ENCODE measurements at regions not wholly inside any gene's neighbourhood (a gene's known extent, or its start where the extent isn't known, plus 50 kb on each side); places are given as distances from the start of the nearest gene placed in this dataset.

DNA sequence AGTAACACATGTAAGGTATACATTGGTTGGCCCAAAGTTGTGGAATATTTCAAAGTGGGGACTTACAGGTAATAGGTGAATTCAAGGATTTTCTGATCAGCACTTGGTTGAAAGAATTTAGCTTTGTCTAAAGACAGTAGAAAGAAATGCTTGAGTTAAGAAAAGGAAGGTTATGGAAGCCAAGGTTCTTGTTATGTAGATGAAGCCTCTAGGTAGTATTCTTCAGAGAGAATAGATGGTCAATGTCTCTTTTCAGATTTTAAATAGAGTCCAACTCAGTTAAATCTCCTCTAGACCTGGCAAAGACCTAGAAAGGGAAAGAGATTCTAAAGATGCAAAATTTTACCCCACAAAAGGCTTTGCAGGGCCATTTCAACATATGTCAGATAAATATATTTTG, 157.4 kb downstream of the ANKRD30B start:
- no peak for DNase-seq

DNA sequence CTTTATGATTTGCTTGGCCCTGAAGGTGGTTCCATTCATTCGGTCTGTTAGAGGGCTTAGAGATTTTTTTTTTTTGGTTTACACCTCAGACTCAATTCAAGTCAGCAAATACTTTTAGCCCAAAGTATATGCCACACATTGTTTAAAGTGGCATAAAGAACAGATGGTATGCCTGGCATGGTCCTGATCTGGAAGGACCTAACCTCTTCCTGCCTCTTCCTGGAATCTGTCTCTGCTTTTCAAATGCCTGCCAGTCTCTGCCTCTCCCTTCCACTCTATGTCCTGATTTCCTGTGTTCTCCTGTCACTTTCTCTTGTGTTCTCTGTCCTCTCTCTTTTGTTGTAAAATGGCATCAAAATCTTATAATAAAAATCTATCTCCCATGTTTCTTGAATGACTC, 158.0 kb downstream of the ANKRD30B start:
- DNase-seq: no peak

DNA sequence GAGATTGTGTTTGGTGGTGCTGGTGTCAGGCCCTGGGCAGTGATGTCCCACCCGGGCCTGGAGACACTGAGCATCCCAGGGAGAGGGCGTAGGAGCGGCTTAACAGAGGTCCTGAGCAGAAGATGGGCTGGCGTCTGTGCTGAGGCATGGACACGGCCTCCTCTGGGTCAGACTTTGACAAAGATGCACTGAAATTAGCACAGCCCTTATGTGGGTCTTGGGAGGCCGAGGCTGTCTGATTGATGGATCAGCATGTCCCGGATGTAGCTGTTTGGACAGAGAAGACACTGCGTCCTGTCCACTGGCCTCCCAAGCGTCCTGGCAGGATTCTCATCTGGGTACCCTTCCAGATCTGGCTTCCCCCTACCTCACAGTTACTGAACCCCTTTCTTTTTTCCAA, 159.4 kb downstream of the ANKRD30B start:
- no peak for DNase-seq

DNA sequence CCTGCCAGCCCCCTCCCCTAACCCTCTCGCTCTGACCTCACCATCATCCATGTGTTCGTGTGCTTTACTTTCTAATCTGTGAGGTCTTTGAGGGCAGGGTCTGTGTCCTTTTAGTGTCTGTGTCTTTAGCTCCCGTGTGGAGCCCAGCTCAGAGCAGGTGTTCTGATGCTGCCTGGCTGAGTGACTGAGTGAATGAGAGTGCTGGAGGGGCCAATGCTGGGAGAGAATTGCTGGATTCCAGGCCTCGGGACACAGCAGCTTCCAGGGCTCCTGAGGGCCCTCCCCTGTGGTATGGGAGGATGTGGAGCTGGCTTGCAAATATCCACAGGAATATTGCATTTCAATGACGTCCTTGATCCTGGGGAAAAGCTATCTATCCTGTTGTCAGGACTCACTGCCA, 160.6 kb downstream of the ANKRD30B start:
- no peak for DNase-seq

DNA sequence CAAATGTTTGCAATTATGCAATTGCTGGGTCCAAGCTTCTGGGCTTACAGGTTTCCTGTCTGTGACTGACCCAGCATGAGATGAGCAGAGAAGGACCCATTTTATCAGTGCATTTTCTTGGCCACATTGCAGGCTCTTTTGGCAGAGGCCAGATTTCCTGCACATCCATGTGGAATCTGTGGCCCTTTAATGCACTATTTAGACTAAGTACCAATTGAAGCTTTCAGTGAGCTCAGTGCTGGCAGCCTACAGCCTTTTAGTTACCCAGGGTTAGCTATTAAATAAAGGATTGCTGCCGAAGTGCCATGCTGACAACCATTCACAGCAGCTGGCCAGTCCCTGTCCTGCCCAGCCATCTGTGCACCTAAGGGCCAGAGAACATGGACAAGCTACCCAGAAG, 165.0 kb downstream of the ANKRD30B start:
- no peak for DNase-seq

DNA sequence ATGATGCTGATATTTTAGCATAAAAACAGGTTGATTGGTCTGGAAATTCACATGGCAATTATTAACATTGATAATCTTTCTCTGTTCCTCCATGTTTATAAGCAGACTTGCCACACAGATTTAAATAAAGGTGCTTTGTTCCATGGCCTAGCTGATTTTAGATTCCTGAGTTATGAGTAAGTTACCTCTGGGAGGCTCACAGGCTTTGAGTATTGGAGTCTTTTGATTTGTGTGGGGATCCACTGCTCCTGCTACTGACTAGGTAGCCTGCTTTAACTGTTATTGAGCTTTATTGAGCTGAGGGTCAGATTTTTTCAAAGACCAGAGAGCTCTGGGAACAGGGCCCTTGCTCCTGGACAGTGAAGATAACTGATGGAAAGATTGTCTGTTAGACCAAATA, 166.1 kb downstream of the ANKRD30B start:
- DNase-seq: no peak

DNA sequence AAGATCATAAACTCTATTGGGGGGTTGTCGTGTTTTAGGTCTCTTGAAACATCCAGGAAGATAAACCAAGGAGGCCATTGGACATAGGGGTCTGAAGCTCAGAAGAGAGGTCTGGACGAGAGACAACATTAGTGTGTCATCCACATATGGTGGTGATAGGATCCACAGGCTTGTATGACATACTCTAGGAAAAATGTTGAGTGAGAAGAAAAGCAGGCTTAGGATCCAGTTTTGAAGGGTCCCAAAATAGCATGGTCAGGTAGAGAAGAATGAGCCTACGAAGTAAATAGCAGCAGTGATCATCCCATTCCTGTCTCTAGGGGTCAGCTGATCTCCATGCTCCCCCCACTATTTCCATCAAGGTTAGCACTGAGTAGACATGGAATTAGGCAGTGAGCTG, 166.8 kb downstream of the ANKRD30B start:
- DNase-seq: no peak

DNA sequence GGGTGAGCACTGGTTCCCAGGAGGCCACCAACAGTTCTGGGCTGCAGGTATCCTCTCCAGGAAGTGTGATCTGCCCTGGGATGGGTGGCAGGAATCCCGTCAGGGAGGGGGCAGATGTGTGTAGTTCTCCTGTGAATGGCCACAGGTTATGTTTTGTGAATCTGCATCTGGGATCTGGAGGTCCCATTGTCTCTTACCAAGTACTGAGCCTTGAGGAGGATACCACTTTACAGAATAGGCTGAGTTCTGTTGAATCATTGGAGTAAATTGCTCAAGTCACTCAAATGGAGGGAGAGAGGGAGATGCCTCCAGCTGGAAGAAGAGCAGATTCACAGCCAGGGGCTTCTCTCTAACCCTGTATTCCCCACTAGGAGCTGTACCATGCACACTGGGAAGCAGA, 168.2 kb downstream of the ANKRD30B start:
- no peak for DNase-seq

DNA sequence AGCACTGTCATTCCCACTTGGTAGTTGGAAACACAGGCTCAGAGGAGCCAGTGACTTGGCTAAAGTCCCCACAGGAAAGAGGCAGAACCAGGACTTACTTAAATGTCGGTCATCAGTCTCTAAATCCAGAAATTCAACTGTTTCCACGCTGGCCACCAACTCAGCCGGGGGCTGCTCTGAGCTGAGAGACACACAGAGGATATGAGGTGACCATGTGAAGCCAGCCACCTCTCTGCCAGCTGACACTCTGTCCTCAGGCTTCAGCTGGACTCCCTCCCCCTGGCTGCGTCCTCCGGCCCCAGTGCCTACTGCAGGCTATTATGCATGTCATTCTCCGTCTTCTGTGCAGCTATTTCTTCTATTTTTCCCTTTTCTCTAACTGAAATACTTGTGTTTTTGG, 168.9 kb downstream of the ANKRD30B start:
- no peak for DNase-seq

DNA sequence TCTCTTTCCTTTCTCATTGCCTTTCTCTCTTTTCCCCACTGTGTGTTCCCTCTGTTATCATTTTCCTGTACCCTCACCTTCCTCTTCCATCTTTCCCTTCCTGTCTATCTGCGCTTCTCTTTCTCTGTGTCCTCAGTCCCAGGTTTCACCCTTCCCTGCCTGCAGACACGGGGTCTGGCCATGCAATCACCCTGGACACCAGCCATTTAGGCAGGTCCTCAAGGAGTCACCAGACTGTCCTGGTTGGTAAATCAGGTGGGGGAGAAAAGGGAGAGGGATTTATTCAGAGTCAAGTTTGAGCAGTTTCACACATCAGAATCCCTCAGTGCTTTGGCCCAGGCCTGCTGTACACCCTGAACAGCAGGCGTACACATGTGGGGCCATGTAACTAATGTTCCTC, 169.3 kb downstream of the ANKRD30B start:
- no peak for DNase-seq

DNA sequence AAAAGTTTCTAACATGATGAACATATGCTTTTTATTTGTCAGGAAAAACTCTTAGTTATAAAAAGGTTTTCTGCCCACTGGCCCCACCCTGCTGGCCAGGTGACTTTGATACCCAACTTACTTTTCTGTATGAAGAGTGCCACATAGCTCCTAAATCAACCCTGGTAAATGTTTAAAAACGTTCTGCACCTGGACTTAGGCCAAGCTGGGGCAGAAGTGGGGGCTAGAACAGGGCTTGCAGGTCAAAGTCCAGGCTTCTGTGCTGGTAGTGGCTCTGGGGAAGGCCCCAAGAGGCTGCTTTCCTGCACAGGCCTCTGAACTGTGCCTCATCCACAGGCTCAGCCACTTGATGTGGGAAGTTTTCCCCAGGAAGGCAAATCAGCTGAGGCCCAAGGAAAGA, 171.7 kb downstream of the ANKRD30B start:
- no peak for DNase-seq

DNA sequence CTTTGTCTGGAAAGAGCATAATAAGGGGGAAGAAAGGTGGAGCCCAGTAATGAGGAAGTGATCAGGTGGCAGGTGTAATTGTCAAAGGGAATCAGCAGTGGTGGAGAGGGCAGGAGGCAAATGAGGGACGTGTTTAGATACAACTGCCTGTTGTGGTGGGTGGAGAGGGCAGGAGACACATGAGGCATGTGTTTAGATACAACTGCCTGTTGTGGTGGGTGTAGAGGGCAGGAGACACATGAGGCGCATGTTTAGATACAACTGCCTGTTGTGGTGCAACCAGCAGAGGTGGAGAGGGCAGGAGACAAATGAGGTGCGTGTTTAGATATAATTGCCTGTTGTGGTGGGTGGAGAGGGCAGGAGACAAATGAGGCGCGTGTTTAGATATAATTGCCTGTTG, 173.1 kb downstream of the ANKRD30B start:
- DNase-seq: no peak

DNA sequence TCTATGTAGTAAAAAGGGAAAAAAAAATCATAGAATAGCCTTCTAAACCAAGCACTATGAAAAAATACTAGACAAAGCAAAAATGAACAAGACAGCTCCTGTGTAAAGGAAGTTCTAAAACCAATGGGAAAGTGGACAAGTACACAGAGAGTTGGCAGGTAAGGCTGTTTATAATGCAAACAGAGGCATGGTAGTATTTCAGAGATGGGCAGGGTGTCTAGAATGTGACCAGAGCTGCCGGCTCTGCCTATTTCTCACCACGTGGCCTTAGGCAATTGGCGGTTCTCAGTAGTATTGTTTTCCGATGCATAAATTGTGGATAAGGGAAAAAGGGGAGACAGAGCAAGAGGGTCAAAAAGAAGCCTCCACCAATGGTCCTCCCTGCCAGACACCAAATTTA, 173.6 kb downstream of the ANKRD30B start:
- no peak for DNase-seq

DNA sequence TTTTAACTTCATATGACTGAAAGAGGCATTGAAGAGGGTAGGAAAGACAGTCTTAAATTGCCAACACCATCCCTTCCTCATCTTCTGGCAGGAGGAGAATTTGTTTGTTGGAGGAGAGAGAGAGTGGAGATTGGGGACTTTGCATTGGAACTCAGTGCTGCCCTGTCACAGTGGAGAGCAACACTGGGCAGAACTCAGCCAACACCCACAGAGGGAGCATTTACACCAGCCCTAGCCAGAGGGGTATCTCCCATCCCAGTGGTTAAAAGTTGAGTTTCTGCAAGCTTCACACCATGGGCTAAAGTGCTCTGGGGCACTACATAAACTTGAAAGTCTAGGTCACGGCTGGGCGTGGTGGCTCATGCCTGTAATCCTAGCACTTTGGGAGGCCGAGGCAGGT, 174.1 kb downstream of the ANKRD30B start:
- no peak for DNase-seq

DNA sequence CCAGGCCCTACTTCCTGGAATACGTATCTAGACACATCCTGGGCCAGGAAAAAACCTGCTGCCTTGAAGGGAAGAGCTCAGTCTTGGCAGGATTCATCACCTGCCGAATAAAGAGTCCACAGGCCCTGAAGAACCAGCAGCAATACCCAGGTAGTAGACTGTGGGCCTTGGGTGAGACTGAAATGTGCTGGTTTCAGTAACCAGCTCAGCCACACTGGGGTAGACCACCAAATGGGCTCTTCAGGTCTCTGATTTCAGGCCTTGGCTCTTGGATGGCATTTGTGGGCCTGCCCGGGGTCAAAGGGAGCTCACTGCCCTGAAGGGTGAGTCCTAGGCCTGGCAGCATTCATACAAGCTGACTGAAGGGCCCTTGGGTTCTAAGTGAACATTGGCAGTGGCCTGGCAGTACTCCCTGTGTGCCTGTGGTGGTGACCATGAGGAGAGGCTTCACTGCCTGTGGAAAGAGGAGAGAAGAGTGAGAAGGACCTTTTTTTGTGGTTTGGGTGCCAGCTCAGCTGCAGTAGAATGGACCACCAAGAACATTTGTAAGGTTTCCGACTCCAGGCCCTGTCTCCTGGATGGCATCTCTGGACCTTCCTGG, 175.1 kb downstream of the ANKRD30B start:
- no peak for DNase-seq

DNA sequence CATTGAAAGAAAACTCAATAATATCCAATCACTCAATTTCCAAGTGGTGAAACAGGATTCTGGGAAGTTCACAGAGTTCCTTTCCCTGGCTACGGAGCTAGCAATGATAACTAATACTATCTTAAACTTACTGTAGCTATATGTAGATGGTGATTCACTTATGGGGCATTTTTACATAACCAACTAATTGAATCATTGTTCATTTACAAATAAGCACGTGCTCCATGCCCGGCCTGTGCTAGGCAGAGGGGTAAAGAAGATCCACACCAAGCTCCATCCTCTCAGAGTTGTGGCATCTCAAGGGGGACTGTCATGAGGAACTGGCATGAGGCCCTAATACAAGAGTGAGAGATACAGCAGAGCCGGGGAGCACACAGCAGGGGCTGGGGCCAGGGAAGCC, 176.3 kb downstream of the ANKRD30B start:
- DNase-seq: no peak

DNA sequence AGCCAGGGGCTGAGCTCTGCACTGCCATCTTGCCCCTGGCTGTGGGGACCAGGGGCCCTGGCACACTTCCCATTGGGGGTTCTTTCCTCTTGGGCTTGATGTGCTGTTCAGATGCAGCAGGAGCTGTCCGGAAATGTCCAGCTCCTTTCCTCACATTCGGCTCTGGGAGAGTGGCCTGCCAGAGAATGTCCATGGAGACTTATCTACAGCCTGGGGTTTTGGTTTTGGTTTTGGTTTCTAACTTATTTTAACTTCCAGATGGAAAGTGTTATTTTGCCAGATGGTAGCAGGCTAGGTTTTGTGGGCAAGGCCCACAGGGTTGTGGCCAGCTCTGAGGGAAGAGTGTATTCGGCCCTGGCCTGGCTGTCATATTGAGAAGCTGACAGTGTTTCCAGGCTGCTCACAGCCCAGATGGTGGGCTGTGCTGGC, 177.3 kb downstream of the ANKRD30B start:
- no peak for DNase-seq

DNA sequence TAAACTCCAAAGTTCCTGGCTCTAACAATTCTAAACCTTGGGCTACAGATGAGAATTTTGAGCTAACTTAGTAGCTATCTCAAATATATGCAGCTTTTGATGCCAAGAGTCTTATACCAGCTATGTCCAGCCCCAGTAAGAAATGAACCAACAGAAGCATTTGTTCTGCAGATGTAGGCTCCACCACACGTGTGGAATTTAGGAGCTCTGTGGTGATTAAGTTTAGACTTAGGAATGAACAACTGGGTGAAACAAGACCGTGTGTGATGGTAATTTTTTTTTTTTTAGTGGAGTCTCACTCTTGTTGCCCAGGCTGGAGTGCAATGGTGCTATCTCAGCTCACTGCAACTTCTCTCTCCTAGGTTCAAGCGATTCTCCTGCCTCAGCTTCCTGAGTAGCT, 179.7 kb downstream of the ANKRD30B start:
- DNase-seq: no peak

DNA sequence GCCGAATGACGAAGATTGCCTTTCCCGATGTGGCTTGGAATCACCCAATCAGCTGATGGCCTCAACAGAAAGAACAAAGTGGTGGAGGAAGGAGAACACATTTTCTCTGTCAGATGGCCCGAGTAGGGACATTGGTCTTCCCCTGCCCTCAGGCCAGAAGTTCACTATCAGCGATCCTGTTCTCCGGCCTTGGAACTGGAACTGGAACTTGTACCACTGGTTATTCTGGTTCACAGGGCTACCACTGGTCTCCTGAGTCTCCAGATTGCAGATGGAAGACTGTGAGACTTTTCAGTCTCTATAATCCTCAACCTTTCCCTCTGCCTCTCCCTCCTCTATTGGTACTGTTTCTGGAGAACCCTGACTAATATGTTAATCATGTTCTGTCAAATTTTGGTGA, 180.4 kb downstream of the ANKRD30B start:
- DNase-seq: peak; percentile 18

DNA sequence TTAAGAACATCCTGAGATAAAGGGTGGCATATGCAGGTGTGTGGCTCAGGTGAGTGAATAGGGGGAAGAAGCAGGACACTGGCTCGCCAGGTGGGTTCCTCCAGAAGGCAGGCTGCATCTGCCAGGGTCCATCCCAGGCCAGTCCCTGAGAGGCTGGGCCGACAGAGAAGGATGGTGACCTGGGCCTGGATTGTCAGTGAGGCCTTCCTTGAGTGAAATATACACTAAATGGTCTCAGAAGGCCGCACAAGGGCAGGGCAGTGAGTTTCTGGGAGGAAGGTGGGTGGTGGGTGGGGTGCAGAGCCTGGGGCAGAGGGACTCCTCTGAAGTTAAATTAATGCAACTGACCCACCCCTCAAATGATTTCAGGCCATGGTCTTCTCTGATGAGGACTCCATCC, 182.1 kb downstream of the ANKRD30B start:
- no peak for DNase-seq

DNA sequence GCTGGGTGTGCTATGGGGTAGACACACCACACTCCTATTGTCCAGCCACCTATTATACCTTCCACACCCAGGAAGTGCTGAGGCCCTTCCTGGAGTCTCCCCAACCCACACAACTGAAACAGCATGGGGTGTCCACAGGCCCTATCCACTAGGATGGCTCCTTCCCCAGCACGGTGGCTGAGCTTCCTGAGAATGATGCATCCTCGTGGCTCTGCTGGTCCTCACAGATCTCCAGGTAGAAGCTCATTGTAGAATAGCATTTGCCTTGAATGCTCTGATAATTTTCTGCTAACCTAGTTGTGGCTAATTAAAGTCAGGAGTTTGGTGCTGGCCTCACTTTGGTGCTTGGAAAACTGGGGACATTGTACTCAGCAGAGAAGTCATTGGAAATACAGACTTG, 182.6 kb downstream of the ANKRD30B start:
- DNase-seq: no peak

DNA sequence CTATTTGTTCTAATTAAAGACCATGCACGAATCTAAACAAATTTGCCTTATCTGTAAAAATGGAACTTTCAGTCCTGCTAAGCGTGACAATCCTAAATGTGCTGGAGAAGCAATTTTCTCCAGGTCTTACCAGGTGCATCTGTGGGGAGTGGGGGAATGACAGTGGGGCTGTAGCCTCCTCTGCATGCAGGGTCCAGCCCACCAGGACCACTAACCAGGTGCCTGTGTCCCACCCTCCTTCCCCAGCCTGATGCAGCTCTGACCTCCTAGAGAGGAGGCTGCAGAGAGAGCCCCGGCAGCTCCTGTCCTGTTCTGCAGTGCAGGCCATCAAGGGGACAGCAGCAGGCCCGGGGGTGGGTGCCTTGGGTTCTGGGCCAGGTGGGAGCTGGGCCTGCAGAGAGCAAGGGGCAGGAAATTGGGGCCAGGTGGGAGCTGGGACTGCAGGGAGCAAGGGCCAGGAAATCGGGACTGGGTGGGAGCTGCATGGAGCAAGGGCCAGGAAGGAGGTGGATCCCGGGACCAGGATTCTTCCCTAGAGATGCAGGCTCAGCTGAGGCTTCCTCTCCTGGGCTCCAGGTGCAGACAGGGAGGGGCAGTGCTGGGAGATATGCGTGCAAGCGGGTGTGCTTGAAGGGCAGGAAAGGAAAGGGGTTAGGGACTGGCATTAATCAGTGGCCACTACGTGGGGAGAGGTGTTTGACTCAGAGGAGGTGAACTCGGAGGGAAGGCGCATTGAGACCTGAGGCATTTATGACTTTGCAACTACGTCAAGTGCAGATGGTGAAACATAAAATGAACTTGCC, 185.3 kb downstream of the ANKRD30B start:
- no peak for DNase-seq

DNA sequence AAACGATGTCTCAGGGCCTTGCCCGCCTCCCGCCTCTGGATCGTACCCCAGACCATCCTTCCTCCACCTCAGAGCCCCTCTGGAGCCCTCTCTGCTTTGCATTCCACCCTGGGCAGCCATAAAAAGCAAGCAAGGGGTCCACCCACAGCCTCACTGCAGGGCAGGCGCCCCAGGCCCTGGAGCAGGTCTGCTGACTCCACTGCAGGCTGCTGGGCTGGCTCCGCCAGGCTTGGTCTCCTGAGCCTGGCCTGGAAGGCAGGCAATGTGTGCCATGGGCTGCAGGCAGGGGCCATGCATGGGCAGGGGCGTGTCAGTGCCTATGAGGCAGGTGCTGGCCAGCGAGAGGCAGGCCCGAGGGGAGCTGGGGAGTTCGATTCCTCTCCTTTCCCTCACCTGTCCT, 186.0 kb downstream of the ANKRD30B start:
- DNase-seq: no peak

DNA sequence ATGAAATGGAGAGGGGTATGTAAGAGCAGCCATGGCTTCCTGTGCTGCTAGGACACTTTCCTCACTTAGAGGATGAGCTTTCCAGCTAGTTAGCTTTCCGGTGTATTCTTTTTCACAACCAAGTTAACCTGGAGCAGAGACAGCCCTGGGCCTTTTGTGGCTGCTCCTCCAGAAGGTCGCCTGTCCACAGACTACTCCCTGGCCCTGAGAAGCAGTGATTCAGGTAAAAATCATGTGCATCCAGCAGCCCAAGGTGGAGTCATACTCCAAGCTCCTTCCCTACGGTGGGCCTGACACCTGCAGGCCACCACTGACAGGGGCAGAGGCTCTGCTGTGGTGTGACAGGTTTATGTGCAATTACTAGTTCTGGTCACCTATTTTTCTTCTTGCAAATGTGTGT, 187.2 kb downstream of the ANKRD30B start:
- no peak for DNase-seq

DNA sequence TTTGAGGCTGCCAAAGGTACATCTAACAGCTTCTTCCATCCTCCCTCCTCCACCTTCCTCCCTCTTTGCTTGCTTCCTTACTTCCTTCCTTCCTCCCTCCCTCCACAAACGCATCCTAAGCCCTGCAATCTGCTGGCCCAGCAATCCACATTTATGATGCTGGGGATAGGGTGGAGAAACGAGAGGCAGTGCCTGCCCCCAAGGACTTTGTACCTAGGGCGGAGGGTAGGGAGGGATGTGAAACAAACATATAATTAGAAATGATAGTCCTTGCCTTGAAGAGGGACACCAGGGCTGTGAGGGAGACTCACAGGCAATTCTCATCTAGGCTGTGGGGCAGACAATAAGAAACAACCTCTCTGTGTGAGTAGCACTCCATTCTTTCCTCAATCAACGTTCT, 188.3 kb downstream of the ANKRD30B start:
- no peak for DNase-seq
